HEK293 (cell line): ENCODE measurements at regions not wholly inside any gene's neighbourhood (a gene's known extent, or its start where the extent isn't known, plus 50 kb on each side); places are given as distances from the start of the nearest gene placed in this dataset.
"Not testable (repeated sequence)": the region's sequence is repeated elsewhere in the genome, so short reads cannot be mapped to it uniquely, and the experiment has no call there.

ENCODE experiments used
- KLF16 ChIP-seq: fragments of 450-650 bp; formaldehyde crosslinking; IDR thresholded peaks from 2 replicates; pipeline ENCODE4 v1.5.1; 2017; ENCODE audit warnings: missing biosample characterization, missing genetic modification characterization
- MEIS1 ChIP-seq: sonication (generic); formaldehyde crosslinking; IDR thresholded peaks from 2 replicates; pipeline ENCODE4 v1.8.1; 2022; ENCODE audit warnings: missing genetic modification reagents, mild to moderate bottlenecking, borderline replicate concordance
- ZBTB49 ChIP-seq: fragments of 450-650 bp; formaldehyde crosslinking; IDR thresholded peaks from 2 replicates; pipeline ENCODE4 v1.5.1; 2016; ENCODE audit warnings: missing biosample characterization, missing genetic modification characterization, low read depth
- ZFP69B ChIP-seq: fragments of 450-650 bp; formaldehyde crosslinking; IDR thresholded peaks from 2 replicates; pipeline ENCODE4 v1.5.1; 2016; ENCODE audit warnings: missing biosample characterization, missing genetic modification characterization
- ZNF133 ChIP-seq: fragments of 450-650 bp; formaldehyde crosslinking; IDR thresholded peaks from 2 replicates; pipeline ENCODE4 v1.5.1; 2016; ENCODE audit warnings: missing biosample characterization, missing genetic modification characterization
- ZNF24 ChIP-seq: fragments of 450-650 bp; formaldehyde crosslinking; IDR thresholded peaks from 2 replicates; pipeline ENCODE4 v1.5.1; 2016; ENCODE audit warnings: missing biosample characterization, missing genetic modification characterization
- ZNF544 ChIP-seq: fragments of 450-650 bp; formaldehyde crosslinking; IDR thresholded peaks from 2 replicates; pipeline ENCODE4 v1.5.0; 2017; ENCODE audit warnings: missing biosample characterization, missing genetic modification characterization
- ZNF548 ChIP-seq: fragments of 450-650 bp; formaldehyde crosslinking; IDR thresholded peaks from 2 replicates; pipeline ENCODE4 v1.5.1; 2016; ENCODE audit warnings: missing biosample characterization, missing genetic modification characterization
- ZNF549 ChIP-seq: fragments of 450-650 bp; IDR thresholded peaks from 2 replicates; pipeline ENCODE4 v1.5.1; 2018; ENCODE audit warnings: missing biosample characterization, missing genetic modification characterization, mild to moderate bottlenecking, inconsistent platforms, moderate library complexity
- ZNF768 ChIP-seq: fragments of 450-650 bp; formaldehyde crosslinking; IDR thresholded peaks from 2 replicates; pipeline ENCODE4 v1.5.1; 2018; ENCODE audit warnings: missing biosample characterization, mild to moderate bottlenecking, missing genetic modification characterization
- TF ChIP-seq, protein P1 (sequence below): fragments of 450-650 bp; formaldehyde crosslinking; IDR thresholded peaks from 2 replicates; pipeline ENCODE4 v1.5.1; 2016; ENCODE audit warnings: missing biosample characterization, missing genetic modification characterization

GRCh38 chr6:102808944-102809505 lies 1415.5 kb downstream of the GRIK2 start:
- TF ChIP-seq KLF16 (tag by site-specific recombination); ZFP69B (tag by site-specific recombination); ZNF768 (tag by site-specific recombination); ZNF24 (tag by site-specific recombination); ZBTB49 (tag by site-specific recombination); ZNF133 (tag by site-specific recombination); ZNF548 (tag by site-specific recombination); MEIS1 (CRISPR knock-in tag); ZNF549 (tag by site-specific recombination); ZNF544 (tag by site-specific recombination): not testable (repeated sequence)
- TF ChIP-seq, protein P1, sequence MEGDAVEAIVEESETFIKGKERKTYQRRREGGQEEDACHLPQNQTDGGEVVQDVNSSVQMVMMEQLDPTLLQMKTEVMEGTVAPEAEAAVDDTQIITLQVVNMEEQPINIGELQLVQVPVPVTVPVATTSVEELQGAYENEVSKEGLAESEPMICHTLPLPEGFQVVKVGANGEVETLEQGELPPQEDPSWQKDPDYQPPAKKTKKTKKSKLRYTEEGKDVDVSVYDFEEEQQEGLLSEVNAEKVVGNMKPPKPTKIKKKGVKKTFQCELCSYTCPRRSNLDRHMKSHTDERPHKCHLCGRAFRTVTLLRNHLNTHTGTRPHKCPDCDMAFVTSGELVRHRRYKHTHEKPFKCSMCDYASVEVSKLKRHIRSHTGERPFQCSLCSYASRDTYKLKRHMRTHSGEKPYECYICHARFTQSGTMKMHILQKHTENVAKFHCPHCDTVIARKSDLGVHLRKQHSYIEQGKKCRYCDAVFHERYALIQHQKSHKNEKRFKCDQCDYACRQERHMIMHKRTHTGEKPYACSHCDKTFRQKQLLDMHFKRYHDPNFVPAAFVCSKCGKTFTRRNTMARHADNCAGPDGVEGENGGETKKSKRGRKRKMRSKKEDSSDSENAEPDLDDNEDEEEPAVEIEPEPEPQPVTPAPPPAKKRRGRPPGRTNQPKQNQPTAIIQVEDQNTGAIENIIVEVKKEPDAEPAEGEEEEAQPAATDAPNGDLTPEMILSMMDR (tag by site-specific recombination) = not testable (repeated sequence)
